ENCODE measurements at regions not wholly inside any gene's neighbourhood (a gene's known extent, or its start where the extent isn't known, plus 50 kb on each side); places are given as distances from the start of the nearest gene placed in this dataset.

GRCh38 chr9:129309906-129310305 is 131.8 kb upstream of the IER5L start:
- Histone ChIP-seq H3K36me3 (no peaks in the 10 kb centered on the region), H3K27ac (no peak overlapping the region), H3K4me1 (peaks cover 0 to 3% (median 0%) of the 10 kb centered on the region in 12 donors), H3K4me3 (no peak overlapping the region), H3K9me3 (peaks cover 0 to 3% (median 0%) of the 10 kb centered on the region in 12 donors), H3K27me3 (no peaks in the 10 kb centered on the region)
- WGBS, 4 donors = 92 to 94% (median 93%) methylated on average over 5 of the region's 5 CpGs
- TF ChIP-seq CTCF (IDR thresholded peaks at IDR 0.05) = no peak
- TF ChIP-seq POLR2A (IDR thresholded peaks at IDR 0.05) = no peak
- intact Hi-C loops (cut with DNase I) = no loop called here
- ATAC-seq (no peak), DNase-seq (peak in 1 of 5 donors; percentile 3)

- TF ChIP-seq POLR2A (IDR thresholded peaks at IDR 0.05) (no peak), CTCF (IDR thresholded peaks at IDR 0.05) (no peak)
- Histone ChIP-seq H3K27ac (no peak overlapping the region), H3K4me3 (no peak overlapping the region), H3K36me3 (no peaks in the 10 kb centered on the region), H3K4me1 (no peaks in the 10 kb centered on the region), H3K9me3 (peaks cover 0 to 3% (median 0%) of the 10 kb centered on the region in 12 donors), H3K27me3 (no peaks in the 10 kb centered on the region)
- intact Hi-C loops (cut with DNase I) = no loop called here
- ATAC-seq (no peak), DNase-seq (peak in 1 of 5 donors; percentile 11)
- WGBS, 4 donors = 88 to 98% (median 92%) methylated on average over 6 to 8 of the region's 8 CpGs
Observed at GRCh38 chr9:129309041-129309430, 131.0 kb upstream of the IER5L start.

GRCh38 chr9:129307227-129307970 is 129.3 kb upstream of the IER5L start:
- Histone ChIP-seq H3K4me1 (no peaks in the 10 kb centered on the region), H3K27ac (no peak overlapping the region), H3K36me3 (no peaks in the 10 kb centered on the region), H3K27me3 (no peaks in the 10 kb centered on the region), H3K4me3 (no peak overlapping the region), H3K9me3 (peaks cover 0 to 3% (median 0%) of the 10 kb centered on the region in 12 donors)
- intact Hi-C loops (cut with DNase I) = no loop called here
- DNase-seq = peak in 1 of 5 donors; percentile 2
- WGBS, 4 donors = 74 to 80% (median 74%) methylated on average over 13 of the region's 13 CpGs
- TF ChIP-seq CTCF (IDR thresholded peaks at IDR 0.05) = no peak
- no peak for TF ChIP-seq POLR2A (IDR thresholded peaks at IDR 0.05)
- ATAC-seq = no peak

- intact Hi-C loops (cut with DNase I) = no loop called here
- Histone ChIP-seq H3K27me3 (no peaks in the 10 kb centered on the region), H3K27ac (no peak overlapping the region), H3K4me1 (no peaks in the 10 kb centered on the region), H3K4me3 (no peak overlapping the region), H3K36me3 (no peaks in the 10 kb centered on the region), H3K9me3 (peaks cover 0 to 11% (median 0%) of the 10 kb centered on the region in 12 donors)
- ATAC-seq (no peak), DNase-seq (peak in 1 of 5 donors; percentile 6)
- TF ChIP-seq CTCF (IDR thresholded peaks at IDR 0.05) (no peak), POLR2A (IDR thresholded peaks at IDR 0.05) (no peak)
- WGBS, 4 donors = 84 to 90% (median 87%) methylated on average over 11 to 13 of the region's 13 CpGs
Observed at GRCh38 chr9:129306318-129306973, 128.4 kb upstream of the IER5L start.

All from heart left ventricle (tissue), 16 donors.